ENCODE measurements at regions not wholly inside any gene's neighbourhood (a gene's known extent, or its start where the extent isn't known, plus 50 kb on each side); places are given as distances from the start of the nearest gene placed in this dataset.

DNA sequence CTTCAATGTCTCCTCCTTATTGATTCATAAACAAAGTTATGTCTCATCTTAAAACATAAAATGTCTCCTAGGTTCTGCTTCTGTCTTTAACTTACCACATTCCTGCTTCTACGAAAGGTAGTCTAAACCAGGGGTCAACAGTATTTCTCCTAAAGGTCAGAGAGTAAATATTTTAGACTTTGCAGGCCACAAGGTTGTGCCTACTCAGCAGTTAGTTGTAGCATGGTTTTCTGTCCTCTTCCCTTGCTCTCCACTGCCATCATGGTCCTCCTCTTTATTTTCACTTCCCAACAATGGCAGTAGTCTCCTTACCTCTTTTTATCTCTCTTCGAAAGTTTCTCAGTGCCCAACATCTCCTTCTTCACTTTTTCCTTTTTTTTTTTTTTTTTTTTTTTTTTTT lies 68.3 kb upstream of the LRP1B start:
- Histone ChIP-seq H3K4me1 (ENCODE audit: insufficient read depth, low read length) (no peaks in the 10 kb centered on the region), H4K91ac (ENCODE audit: insufficient read length, low read depth, low read length) (no peak overlapping the region), H2BK20ac (ENCODE audit: low read depth, low read length, poor library complexity, severe bottlenecking) (no peak overlapping the region), H3K23ac (ENCODE audit: insufficient read length, low read depth, low read length) (no peak overlapping the region), H3K9ac (ENCODE audit: extremely low read depth, insufficient read length, low read length) (no peak overlapping the region), H3K23me2 (ENCODE audit: insufficient read length, low read depth, low read length, poor library complexity, severe bottlenecking) (no peaks in the 10 kb centered on the region), H2AK5ac (ENCODE audit: insufficient read length, low read length) (no peak overlapping the region), H2BK120ac (ENCODE audit: low read depth, low read length, poor library complexity, severe bottlenecking) (no peak overlapping the region), H3K4me2 (ENCODE audit: insufficient read depth, insufficient read length, low read length) (no peak overlapping the region), H3T11ph (ENCODE audit: low read length) (no peak overlapping the region), H3K4ac (ENCODE audit: low read depth, low read length) (no peak overlapping the region), H3K18ac (ENCODE audit: insufficient read length, low read depth, low read length) (no peak overlapping the region), H3K14ac (ENCODE audit: insufficient read depth, low read length) (no peak overlapping the region), H3K27ac (ENCODE audit: insufficient read length, low read depth, low read length) (no peak overlapping the region), H3K79me2 (ENCODE audit: insufficient read depth, low read length) (no peaks in the 10 kb centered on the region), H3K27me3 (ENCODE audit: insufficient read depth, low read length) (no peaks in the 10 kb centered on the region), H2AFZ (ENCODE audit: low read length) (no peak overlapping the region), H4K5ac (ENCODE audit: insufficient read length, low read depth, low read length) (no peak overlapping the region), H4K8ac (replicated peaks; ENCODE audit: insufficient read length, low read depth, low read length) (no peak overlapping the region), H2BK12ac (ENCODE audit: insufficient read length, low read depth, low read length) (no peak overlapping the region), H4K20me1 (ENCODE audit: control insufficient read depth, insufficient read depth, insufficient read length) (no peaks in the 10 kb centered on the region), H3K9me3 (ENCODE audit: control insufficient read depth, low read depth, low read length) (no peaks in the 10 kb centered on the region), H3K79me1 (ENCODE audit: insufficient read depth, low read depth, low read length, poor library complexity, severe bottlenecking) (no peaks in the 10 kb centered on the region), H3K56ac (ENCODE audit: insufficient read length, low read depth, low read length) (no peak overlapping the region), H2BK15ac (ENCODE audit: low read depth, low read length) (no peak overlapping the region), H2BK5ac (ENCODE audit: insufficient read length, low read length) (no peak overlapping the region)
- Mint-ChIP-seq H3K27me3 (ENCODE audit: low read depth) (no peaks in the 10 kb centered on the region), H3K27ac (no peak overlapping the region), H3K4me3 (no peak overlapping the region), H3K36me3 (ENCODE audit: insufficient read depth in 1 of 3, low read depth in 3 of 3) (no peaks in the 10 kb centered on the region), H3K9me3 (no peaks in the 10 kb centered on the region), H3K4me1 (no peaks in the 10 kb centered on the region)
- TF ChIP-seq, protein P1, sequence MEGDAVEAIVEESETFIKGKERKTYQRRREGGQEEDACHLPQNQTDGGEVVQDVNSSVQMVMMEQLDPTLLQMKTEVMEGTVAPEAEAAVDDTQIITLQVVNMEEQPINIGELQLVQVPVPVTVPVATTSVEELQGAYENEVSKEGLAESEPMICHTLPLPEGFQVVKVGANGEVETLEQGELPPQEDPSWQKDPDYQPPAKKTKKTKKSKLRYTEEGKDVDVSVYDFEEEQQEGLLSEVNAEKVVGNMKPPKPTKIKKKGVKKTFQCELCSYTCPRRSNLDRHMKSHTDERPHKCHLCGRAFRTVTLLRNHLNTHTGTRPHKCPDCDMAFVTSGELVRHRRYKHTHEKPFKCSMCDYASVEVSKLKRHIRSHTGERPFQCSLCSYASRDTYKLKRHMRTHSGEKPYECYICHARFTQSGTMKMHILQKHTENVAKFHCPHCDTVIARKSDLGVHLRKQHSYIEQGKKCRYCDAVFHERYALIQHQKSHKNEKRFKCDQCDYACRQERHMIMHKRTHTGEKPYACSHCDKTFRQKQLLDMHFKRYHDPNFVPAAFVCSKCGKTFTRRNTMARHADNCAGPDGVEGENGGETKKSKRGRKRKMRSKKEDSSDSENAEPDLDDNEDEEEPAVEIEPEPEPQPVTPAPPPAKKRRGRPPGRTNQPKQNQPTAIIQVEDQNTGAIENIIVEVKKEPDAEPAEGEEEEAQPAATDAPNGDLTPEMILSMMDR (conservative IDR thresholded peaks at IDR 0.05): no peak
- WGBS (ENCODE audit: extremely low coverage, insufficient read length, low lambda C conversion rate): no CpG with 5 or more reads among the region's 2 CpGs
- DNase-seq: no peak

Data from H9 (cell line).